CD8-positive, alpha-beta memory T cell (primary cell): ENCODE measurements at regions not wholly inside any gene's neighbourhood (a gene's known extent, or its start where the extent isn't known, plus 50 kb on each side); places are given as distances from the start of the nearest gene placed in this dataset.
A peak's percentile ranks its signal among the peaks of the same experiment; 100 is the strongest.

Experiments used
- CTCF ChIA-PET: fragments of 350-600 bp; sonication (Branson Sonifier 250); formaldehyde crosslinking; loops from one replicate; lab custom pipeline; 2021; ENCODE audit warnings: antibody characterized with exemption; lab: Charles Lee
- POLR2A ChIA-PET: fragments of 350-600 bp; sonication (Branson Sonifier 250); formaldehyde crosslinking; loops from one replicate; lab custom pipeline; 2021; ENCODE audit warnings: antibody characterized with exemption; lab: Charles Lee
- DNase-seq, 5 donors: peaks; one replicate each; pipeline versions ENCODE4 v3.0.0 to v3.0.0-alpha.2; 2020 to 2022; ENCODE audit warnings: mixed read lengths in 1 of 5
- H3K27ac ChIP-seq: one replicate; pipeline ENCODE4 v1.7.0; 2013; ENCODE audit warnings: low read depth, mild to moderate bottlenecking, low read length, moderate library complexity
- H3K27me3 ChIP-seq: 2 replicates; pipeline ENCODE4 v1.7.0; 2013; ENCODE audit warnings: low read length, mild to moderate bottlenecking; ENCODE audit not compliant: insufficient read depth, poor library complexity, severe bottlenecking
- H3K36me3 ChIP-seq: 2 replicates; pipeline ENCODE4 v1.7.0; 2013; ENCODE audit warnings: mild to moderate bottlenecking, low read length, moderate library complexity; ENCODE audit not compliant: insufficient read depth
- H3K4me1 ChIP-seq: 2 replicates; pipeline ENCODE4 v1.7.0; 2013; ENCODE audit warnings: mild to moderate bottlenecking, low read length, moderate library complexity; ENCODE audit not compliant: insufficient read depth
- H3K4me3 ChIP-seq: 2 replicates; pipeline ENCODE4 v1.7.0; 2013; ENCODE audit warnings: mild to moderate bottlenecking, low read length
- H3K9me3 ChIP-seq: 2 replicates; pipeline ENCODE4 v1.7.0; 2013; ENCODE audit warnings: mild to moderate bottlenecking, low read length
- H3K27ac Mint-ChIP-seq, 8 donors: one replicate each; pipeline ENCODE4 v1.8.0; 2020 to 2021; ENCODE audit warnings: mixed read lengths in 8 of 8, mild to moderate bottlenecking in 6 of 8, inconsistent platforms in 3 of 8, moderate library complexity in 3 of 8
- H3K27me3 Mint-ChIP-seq, 2 donors: one replicate each; pipeline ENCODE4 v1.8.0; 2020 to 2021; ENCODE audit warnings: mixed read lengths in 2 of 2, mild to moderate bottlenecking in 1 of 2, moderate library complexity in 1 of 2
- H3K36me3 Mint-ChIP-seq, 3 donors: one replicate each; pipeline ENCODE4 v1.8.0; 2020 to 2021; ENCODE audit warnings: mixed read lengths in 3 of 3, inconsistent platforms in 1 of 3, mild to moderate bottlenecking in 1 of 3
- H3K4me1 Mint-ChIP-seq, 3 donors: one replicate each; pipeline ENCODE4 v1.8.0; 2020 to 2021; ENCODE audit warnings: mixed read lengths in 3 of 3, inconsistent platforms in 1 of 3, mild to moderate bottlenecking in 1 of 3
- H3K4me3 Mint-ChIP-seq, 7 donors: one replicate each; pipeline ENCODE4 v1.8.0; 2020 to 2021; ENCODE audit warnings: mixed read lengths in 7 of 7, mild to moderate bottlenecking in 6 of 7, moderate library complexity in 4 of 7, inconsistent platforms in 2 of 7
- H3K9me3 Mint-ChIP-seq, 5 donors: one replicate each; pipeline ENCODE4 v1.8.0; 2020 to 2022; ENCODE audit warnings: mixed read lengths in 5 of 5, mild to moderate bottlenecking in 3 of 5, moderate library complexity in 2 of 5, inconsistent platforms in 1 of 5

DNA sequence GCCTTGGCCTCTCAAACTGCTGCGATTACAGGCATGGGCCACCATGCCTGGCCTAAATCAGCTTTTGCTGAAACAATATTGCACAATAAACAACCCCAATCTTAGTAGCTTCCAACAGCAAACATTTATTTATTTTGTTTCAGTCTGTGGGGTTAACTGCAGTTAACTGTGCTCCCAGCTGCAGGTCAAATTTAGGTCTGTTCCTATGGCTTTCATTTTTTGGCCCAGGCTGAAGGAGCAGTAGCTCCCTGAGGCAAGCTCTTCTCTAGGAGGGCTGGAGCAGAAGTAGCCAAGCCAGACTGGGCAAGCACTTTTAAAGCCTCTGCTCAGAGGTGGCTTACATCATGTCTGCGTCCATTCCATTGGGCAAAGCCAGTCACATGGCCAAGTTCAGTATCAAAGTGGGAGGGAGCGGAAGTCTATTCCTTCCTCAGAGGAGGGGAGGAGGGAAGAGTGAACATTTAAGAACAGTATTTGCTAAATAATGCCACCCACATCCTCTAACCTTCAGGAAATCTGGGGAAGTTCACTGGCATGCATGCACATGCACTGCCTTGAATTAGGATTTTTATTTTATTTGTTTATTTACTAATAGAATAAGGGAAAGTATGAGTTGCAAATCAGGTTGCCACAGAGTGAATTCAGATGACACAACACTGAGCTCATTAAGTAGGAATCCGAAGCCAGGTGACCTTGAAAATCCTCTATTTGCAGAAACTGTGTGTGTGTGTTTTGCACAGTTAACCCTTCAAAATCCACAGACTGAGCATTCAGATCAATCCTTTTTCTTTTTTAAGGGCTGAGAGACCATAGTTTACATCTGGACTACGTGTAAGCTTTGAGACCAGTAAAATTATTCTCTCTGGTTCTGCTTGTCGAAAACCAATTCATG, 122.0 kb upstream of the SEL1L start:
- Mint-ChIP-seq H3K27ac (no peak overlapping the region), H3K9me3 (no peaks in the 10 kb centered on the region)

DNA sequence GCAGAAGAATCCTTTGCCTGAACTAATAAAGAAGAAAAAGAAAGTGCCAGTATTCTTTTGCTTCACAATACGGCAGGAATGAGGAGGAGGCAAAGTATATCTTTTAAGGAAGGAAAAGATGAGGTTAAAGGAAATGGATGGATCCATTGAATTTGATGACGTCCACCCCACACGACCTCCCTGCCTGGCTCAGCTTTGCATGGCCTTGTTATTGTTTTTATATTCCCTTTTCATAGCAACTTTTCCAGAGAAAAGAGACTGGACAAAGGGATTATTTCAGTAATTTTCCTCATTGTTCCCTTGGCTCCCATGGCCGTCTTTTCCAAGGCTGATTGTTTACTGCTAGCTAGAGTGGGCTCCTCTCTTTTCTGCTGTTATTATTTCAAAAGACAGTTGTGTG, 123.2 kb upstream of the SEL1L start:
- Mint-ChIP-seq H3K27me3 (peaks cover 3% of the 10 kb centered on the region in 2 donors), H3K4me3 (no peak overlapping the region), H3K36me3 (no peaks in the 10 kb centered on the region), H3K9me3 (peaks cover 0 to 4% (median 0%) of the 10 kb centered on the region in 5 donors), H3K4me1 (no peaks in the 10 kb centered on the region), H3K27ac (no peak overlapping the region)
- no peaks in the 10 kb centered on the region for H3K36me3 ChIP-seq
- no peak overlapping the region for H3K4me3 ChIP-seq
- no peaks in the 10 kb centered on the region for H3K27me3 ChIP-seq
- no peaks in the 10 kb centered on the region for H3K4me1 ChIP-seq
- ChIA-PET CTCF (no interaction called here), POLR2A (no interaction called here)
- H3K27ac ChIP-seq: no peak overlapping the region
- no peaks in the 10 kb centered on the region for H3K9me3 ChIP-seq
- DNase-seq: no peak

More for the DNA sequence above, 122.0 kb upstream of the SEL1L start:
- POLR2A ChIA-PET: no interaction called here
- no peaks in the 10 kb centered on the region for H3K27me3 ChIP-seq
- H3K9me3 ChIP-seq: no peaks in the 10 kb centered on the region
- CTCF ChIA-PET: no interaction called here
- H3K4me1 ChIP-seq: no peaks in the 10 kb centered on the region
- Mint-ChIP-seq H3K27me3 (peaks cover 3% of the 10 kb centered on the region in 2 donors), H3K4me3 (no peak overlapping the region), H3K4me1 (no peaks in the 10 kb centered on the region), H3K36me3 (no peaks in the 10 kb centered on the region)
- no peak for DNase-seq
- H3K36me3 ChIP-seq: no peaks in the 10 kb centered on the region
- H3K27ac ChIP-seq: no peak overlapping the region
- no peak overlapping the region for H3K4me3 ChIP-seq

DNA sequence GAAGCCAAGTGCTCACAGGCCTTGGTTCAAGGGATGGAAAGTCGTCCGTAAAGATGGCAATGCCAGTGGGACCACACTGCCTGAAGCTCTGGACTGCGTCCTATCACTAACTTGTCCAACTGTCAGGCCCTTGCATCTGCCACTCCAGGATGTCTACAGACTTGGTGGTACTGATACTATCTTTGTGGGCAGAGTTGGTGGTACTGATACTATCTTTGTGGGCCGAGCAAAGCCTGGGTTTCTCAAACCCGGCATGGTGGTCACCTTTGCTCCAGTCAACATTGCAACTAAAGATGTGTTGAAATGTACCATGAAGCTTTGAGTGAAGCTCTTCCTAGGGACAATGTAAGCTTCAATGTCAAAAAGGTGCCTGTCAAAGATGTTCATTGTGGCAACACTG, 128.4 kb upstream of the SEL1L start:
- Mint-ChIP-seq H3K4me1 (no peaks in the 10 kb centered on the region), H3K4me3 (no peak overlapping the region), H3K27ac (no peak overlapping the region), H3K27me3 (peaks cover 2 to 3% of the 10 kb centered on the region in 2 donors), H3K36me3 (no peaks in the 10 kb centered on the region), H3K9me3 (peaks cover 0 to 6% (median 4%) of the 10 kb centered on the region in 5 donors)
- POLR2A ChIA-PET: no interaction called here
- no peak overlapping the region for H3K27ac ChIP-seq
- H3K9me3 ChIP-seq: no peaks in the 10 kb centered on the region
- no peaks in the 10 kb centered on the region for H3K27me3 ChIP-seq
- no peaks in the 10 kb centered on the region for H3K4me1 ChIP-seq
- CTCF ChIA-PET: no interaction called here
- no peak for DNase-seq
- no peaks in the 10 kb centered on the region for H3K36me3 ChIP-seq
- no peak overlapping the region for H3K4me3 ChIP-seq

DNA sequence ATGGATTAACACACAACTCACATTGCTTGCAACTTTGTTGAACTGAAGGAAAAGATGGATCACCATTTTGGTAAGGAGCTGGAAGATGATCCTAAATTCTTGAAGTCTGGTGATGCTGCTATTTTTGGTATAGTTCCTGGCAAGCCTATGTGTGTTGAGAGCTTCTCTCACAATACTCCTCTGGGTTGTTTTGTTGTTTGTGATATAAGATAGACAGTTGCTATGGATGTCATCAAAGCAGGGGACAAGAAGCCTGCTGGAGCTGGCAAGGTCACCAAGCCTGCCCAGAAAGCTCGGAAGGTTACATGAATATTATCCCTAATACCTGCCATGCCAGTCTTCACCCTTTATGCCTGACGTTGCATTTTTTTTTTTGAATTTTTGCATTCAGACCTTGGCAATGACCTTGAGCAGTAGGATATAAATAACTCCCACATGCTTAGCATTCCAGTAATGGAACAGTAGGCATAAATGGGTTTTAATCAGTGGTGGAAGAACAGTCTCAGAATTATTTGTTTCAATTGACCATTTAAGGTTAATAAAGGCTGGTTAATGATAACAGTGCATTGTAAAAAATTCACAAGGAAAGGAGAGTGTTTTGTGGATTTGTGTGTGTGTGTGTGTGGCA, 129.0 kb upstream of the SEL1L start:
- H3K27me3 Mint-ChIP-seq: peaks cover 2 to 3% of the 10 kb centered on the region in 2 donors
- H3K36me3 Mint-ChIP-seq: no peaks in the 10 kb centered on the region
- Histone ChIP-seq H3K27ac (no peak overlapping the region), H3K27me3 (no peaks in the 10 kb centered on the region), H3K4me1 (no peaks in the 10 kb centered on the region), H3K36me3 (no peaks in the 10 kb centered on the region), H3K4me3 (no peak overlapping the region), H3K9me3 (no peaks in the 10 kb centered on the region)
- no peak overlapping the region for H3K4me3 Mint-ChIP-seq
- H3K4me1 Mint-ChIP-seq: no peaks in the 10 kb centered on the region
- CTCF ChIA-PET: no interaction called here
- POLR2A ChIA-PET: no interaction called here
- DNase-seq: no peak
- H3K27ac Mint-ChIP-seq: peak overlapping the region in 1 of 8 donors; percentile 15
- H3K9me3 Mint-ChIP-seq: peaks cover 0 to 6% (median 4%) of the 10 kb centered on the region in 5 donors

DNA sequence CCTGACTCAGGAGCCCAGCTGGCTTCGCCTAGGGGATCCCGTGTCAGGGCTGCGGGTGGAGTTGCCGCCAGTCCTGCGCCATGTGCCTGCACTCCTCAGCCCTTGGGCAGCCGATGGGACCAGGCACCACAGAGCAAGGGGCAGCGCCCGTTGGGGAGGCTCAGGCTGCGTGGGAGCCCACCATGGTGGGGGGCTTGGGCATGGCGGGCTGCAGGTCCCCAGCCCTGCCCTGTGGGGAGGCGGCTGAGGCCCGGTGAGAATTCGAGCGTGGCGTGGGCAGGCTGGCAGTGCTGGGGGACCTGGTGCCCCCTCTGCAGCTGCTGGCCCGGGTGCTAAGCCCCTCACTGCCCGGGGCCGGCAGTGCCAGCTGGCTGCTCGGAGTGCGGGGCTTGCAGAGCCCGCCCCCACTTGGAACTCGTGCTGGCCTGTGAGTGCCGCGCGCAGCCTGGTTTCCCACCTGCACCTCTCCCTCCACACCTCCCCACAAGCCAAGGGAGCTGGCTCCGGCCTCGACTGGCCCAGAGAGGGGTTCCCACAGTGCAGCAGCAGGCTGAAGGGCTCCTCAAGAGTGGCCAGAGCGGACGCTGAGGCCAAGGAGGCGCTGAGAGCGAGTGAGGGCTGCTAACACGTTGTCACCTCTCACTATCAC, 135.1 kb upstream of the SEL1L start:
- peaks cover 0 to 4% of the 10 kb centered on the region in 2 donors for H3K27me3 Mint-ChIP-seq
- H3K4me3 ChIP-seq: no peak overlapping the region
- no peak for DNase-seq
- H3K36me3 Mint-ChIP-seq: no peaks in the 10 kb centered on the region
- no peak overlapping the region for H3K27ac ChIP-seq
- no peaks in the 10 kb centered on the region for H3K36me3 ChIP-seq
- no peaks in the 10 kb centered on the region for H3K9me3 ChIP-seq
- H3K27me3 ChIP-seq: no peaks in the 10 kb centered on the region
- ChIA-PET POLR2A (no interaction called here), CTCF (no interaction called here)
- peaks cover 0 to 7% (median 4%) of the 10 kb centered on the region in 5 donors for H3K9me3 Mint-ChIP-seq
- H3K27ac Mint-ChIP-seq: no peak overlapping the region
- H3K4me3 Mint-ChIP-seq: no peak overlapping the region
- no peaks in the 10 kb centered on the region for H3K4me1 ChIP-seq
- H3K4me1 Mint-ChIP-seq: no peaks in the 10 kb centered on the region

GRCh38 chr14:81669308-81669707, 135.7 kb upstream of the SEL1L start:
- no peak for DNase-seq
- no peaks in the 10 kb centered on the region for H3K36me3 Mint-ChIP-seq
- Histone ChIP-seq H3K36me3 (no peaks in the 10 kb centered on the region), H3K4me1 (no peaks in the 10 kb centered on the region), H3K27ac (no peak overlapping the region), H3K4me3 (no peak overlapping the region), H3K27me3 (no peaks in the 10 kb centered on the region), H3K9me3 (no peaks in the 10 kb centered on the region)
- peaks cover 0 to 4% of the 10 kb centered on the region in 2 donors for H3K27me3 Mint-ChIP-seq
- peaks cover 0 to 7% (median 4%) of the 10 kb centered on the region in 5 donors for H3K9me3 Mint-ChIP-seq
- no peak overlapping the region for H3K4me3 Mint-ChIP-seq
- ChIA-PET POLR2A (no interaction called here), CTCF (no interaction called here)
- H3K27ac Mint-ChIP-seq: peak overlapping the region in 1 of 8 donors; percentile 82
- H3K4me1 Mint-ChIP-seq: no peaks in the 10 kb centered on the region

GRCh38 chr14:81673930-81674329, 140.3 kb upstream of the SEL1L start:
- peaks cover 0 to 12% (median 3%) of the 10 kb centered on the region in 5 donors for H3K9me3 Mint-ChIP-seq
- DNase-seq: no peak
- Histone ChIP-seq H3K4me1 (no peaks in the 10 kb centered on the region), H3K36me3 (no peaks in the 10 kb centered on the region), H3K4me3 (no peak overlapping the region), H3K27me3 (no peaks in the 10 kb centered on the region), H3K27ac (no peak overlapping the region), H3K9me3 (no peaks in the 10 kb centered on the region)
- H3K4me3 Mint-ChIP-seq: no peak overlapping the region
- ChIA-PET CTCF (no interaction called here), POLR2A (no interaction called here)
- no peaks in the 10 kb centered on the region for H3K4me1 Mint-ChIP-seq
- no peak overlapping the region for H3K27ac Mint-ChIP-seq
- H3K36me3 Mint-ChIP-seq: no peaks in the 10 kb centered on the region
- peaks cover 0 to 4% of the 10 kb centered on the region in 2 donors for H3K27me3 Mint-ChIP-seq

- Histone ChIP-seq H3K4me1 (no peaks in the 10 kb centered on the region), H3K4me3 (no peak overlapping the region), H3K36me3 (no peaks in the 10 kb centered on the region), H3K27ac (no peak overlapping the region), H3K27me3 (no peaks in the 10 kb centered on the region), H3K9me3 (no peaks in the 10 kb centered on the region)
- H3K27ac Mint-ChIP-seq: no peak overlapping the region
- no peak for DNase-seq
- peaks cover 0 to 2% (median 0%) of the 10 kb centered on the region in 3 donors for H3K36me3 Mint-ChIP-seq
- no peaks in the 10 kb centered on the region for H3K4me1 Mint-ChIP-seq
- peaks cover 0 to 9% of the 10 kb centered on the region in 2 donors for H3K27me3 Mint-ChIP-seq
- no peak overlapping the region for H3K4me3 Mint-ChIP-seq
- ChIA-PET POLR2A (no interaction called here), CTCF (no interaction called here)
- H3K9me3 Mint-ChIP-seq: peaks cover 2 to 9% (median 5%) of the 10 kb centered on the region in 5 donors
Observed at GRCh38 chr14:81676395-81676794, 142.7 kb upstream of the SEL1L start.
